ENCODE measurements at regions not wholly inside any gene's neighbourhood (a gene's known extent, or its start where the extent isn't known, plus 50 kb on each side); places are given as distances from the start of the nearest gene placed in this dataset.

DNA sequence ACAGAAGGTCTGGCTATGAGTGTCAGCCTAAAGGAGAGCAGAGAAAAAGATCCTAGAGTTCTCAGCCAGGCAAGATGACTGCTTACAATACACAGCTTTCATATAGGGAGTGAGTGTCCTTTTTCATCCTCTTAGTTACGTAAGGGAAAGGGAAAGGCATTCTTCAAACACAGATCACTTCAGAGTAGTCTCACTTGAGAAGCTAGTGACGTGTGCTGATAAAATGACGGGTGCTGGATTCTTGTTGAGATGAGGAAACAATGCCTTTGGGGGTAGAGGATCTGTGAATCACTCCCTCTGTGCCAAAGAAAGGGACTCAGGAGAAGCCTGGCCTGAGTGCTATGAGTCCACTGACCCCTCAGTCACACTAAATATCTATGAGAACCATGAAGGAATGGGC, 117.3 kb downstream of the QRSL1 start:
- TF ChIP-seq YY1 (IDR thresholded peaks at IDR 0.05; ENCODE audit: low read depth) (no peak), RXRA (IDR thresholded peaks at IDR 0.05; ENCODE audit: borderline replicate concordance, low read depth) (no peak), SMC3 (IDR thresholded peaks at IDR 0.05; ENCODE audit: low read depth, low read length) (no peak), FOXM1 (IDR thresholded peaks at IDR 0.05; ENCODE audit: low read depth) (no peak), TEAD4 (IDR thresholded peaks at IDR 0.05; ENCODE audit: borderline replicate concordance, insufficient read depth) (no peak), SIN3A (IDR thresholded peaks at IDR 0.05; ENCODE audit: borderline replicate concordance, low read depth, low read length) (no peak), EP300 (IDR thresholded peaks at IDR 0.05; ENCODE audit: borderline replicate concordance in 1 of 2, low read depth in 1 of 2, low read length in 1 of 2) (no peak), FOXJ3 (CRISPR knock-in tag; IDR thresholded peaks at IDR 0.05) (no peak)
- TF ChIP-seq, protein P1, sequence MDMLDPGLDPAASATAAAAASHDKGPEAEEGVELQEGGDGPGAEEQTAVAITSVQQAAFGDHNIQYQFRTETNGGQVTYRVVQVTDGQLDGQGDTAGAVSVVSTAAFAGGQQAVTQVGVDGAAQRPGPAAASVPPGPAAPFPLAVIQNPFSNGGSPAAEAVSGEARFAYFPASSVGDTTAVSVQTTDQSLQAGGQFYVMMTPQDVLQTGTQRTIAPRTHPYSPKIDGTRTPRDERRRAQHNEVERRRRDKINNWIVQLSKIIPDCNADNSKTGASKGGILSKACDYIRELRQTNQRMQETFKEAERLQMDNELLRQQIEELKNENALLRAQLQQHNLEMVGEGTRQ (IDR thresholded peaks at IDR 0.05; ENCODE audit: borderline replicate concordance, low read depth, low read length) = no peak
